HG02885 (cell line): ENCODE measurements at regions not wholly inside any gene's neighbourhood (a gene's known extent, or its start where the extent isn't known, plus 50 kb on each side); places are given as distances from the start of the nearest gene placed in this dataset.
A peak's percentile ranks its signal among the peaks of the same experiment; 100 is the strongest.
"Not testable (repeated sequence)": the region's sequence is repeated elsewhere in the genome, so short reads cannot be mapped to it uniquely, and the experiment has no call there.

ENCODE experiments used
- ATAC-seq: cut with Tn5 transposase; IDR thresholded peaks from one replicate; pipeline ENCODE4 v1.9.1; 2021; ENCODE audit warnings: mild to moderate bottlenecking; ENCODE audit not compliant: unreplicated experiment, poor library complexity

DNA sequence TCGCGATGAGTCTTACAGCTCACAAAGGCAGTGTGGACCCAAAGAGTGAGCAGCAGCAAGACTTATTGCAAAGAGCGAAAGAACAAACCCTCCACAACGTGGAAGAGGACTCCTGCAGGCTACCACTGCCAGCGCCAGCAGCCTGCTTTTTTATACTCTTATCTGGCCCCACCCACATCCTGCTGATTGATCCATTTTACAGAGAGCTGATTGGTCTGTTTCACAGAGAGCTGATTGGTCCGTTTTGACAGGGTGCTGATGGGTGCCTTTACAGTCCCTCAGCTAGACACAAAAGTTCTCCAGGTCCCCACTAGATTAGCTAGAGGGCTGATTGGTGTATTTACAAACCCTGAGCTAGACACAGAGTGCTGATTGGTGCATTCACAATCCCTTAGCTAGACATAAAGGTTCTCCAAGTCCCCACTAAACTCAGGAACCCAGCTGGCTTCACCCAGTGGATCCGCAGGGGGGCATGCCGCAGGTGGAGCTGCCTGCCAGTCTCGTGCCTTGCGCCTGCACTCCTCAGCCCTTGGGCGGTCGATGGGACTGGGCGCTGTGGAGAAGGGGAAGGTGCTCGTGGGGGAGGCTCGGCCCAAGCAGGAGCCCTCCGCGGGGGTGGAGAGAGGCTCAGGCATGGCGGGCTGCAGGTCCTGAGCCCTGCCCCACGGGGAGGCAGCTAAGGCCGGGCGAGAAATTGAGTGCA, 75.7 kb downstream of the QDPR start:
- ATAC-seq, result not testable (repeated sequence)

DNA sequence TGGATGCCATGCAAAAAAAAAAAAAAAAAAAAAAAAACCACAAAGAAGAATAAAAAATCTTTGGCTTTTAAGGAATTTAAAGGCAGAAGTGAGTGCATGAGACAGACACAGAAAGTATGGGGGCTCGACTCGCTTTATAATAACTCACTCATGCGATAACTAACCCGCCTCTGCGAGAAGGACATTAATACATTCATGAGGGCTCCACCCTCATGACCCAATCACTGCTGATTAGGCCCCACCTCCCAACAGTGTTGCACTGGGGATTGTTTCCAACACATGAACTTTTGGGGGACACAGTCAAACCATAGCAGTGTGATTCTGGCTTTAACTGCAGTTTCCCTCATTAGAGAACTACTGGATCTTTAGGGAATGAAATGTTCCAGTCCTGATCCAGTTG, 78.1 kb downstream of the QDPR start:
- ATAC-seq, result no peak

DNA sequence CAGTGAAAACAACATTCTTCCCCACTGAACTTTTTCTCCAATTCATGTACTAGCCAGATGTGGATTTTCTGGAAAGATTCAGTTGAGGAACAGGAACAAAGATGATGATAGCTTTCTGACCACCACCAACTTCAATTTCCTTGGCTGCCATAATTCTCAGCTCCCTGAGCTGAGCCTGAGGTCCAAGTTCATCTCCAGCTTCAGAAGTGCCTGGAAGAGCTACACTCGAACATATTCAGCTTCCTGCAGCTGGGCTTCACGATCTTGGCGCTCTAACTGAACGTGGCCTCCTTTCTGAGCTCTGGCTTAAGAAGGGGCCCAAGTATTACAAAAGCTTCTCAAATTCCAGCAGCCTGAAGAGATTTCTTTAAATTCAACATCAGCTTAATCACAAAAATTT, 83.9 kb downstream of the QDPR start:
- no peak for ATAC-seq

DNA sequence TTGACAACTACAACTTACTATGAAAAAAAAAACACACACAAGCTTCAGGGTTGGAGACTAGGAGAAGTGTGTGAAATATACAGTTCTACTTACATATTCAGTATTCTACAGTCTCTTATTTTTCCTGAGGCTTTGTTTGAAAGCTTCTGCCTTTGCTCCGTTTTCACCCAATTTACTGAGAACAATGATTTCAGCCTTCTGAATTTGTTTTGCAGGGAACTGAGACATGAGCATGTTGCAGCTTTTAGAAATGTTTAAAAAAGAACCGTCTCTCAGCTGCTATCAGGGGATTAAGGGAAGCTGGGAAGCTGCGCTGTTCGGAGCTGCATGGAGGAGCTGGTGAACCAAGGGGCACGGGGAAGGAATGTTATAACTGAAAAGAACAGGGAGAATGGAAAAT, 85.7 kb downstream of the QDPR start:
- ATAC-seq, result no peak

DNA sequence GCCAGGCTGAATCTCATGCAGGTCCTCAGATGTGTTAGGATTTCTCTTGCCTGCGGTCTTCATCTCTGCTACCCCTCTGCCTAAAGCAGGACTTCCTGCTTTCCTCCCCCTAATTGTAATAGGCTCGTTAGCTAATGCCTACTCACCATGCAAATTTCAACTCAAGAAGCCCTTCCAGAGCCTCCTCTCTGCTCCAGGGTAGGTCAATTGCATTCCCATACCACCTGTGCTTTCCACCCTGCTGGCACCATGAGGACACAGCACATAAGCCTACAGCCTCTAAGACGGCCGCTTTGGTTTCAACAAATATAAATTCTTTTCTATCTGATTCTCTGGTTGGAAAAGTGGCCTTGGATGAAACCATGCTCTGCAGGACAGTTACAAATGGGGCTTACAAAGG, 93.9 kb downstream of the QDPR start:
- ATAC-seq, result no peak

DNA sequence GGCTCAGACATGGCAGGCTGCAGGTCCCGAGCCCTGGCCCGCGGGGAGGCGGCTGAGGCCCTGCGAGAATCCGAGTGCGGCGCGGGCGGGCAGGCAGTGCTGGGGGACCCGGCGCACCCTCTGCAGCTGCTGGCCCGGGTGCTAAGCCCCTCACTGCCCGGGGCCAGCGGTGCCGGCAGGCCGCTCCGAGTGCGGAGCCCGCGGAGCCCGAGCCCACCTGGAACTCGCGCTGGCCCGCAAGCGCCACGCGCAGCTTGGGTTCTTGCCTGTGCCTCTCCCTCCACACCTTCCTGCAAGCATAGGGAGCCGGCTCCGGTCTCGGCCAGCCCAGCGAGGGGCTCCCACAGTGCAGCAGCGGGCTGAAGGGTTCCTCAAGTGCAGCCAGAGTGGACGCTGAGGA, 97.5 kb downstream of the QDPR start:
- ATAC-seq, result no peak

DNA sequence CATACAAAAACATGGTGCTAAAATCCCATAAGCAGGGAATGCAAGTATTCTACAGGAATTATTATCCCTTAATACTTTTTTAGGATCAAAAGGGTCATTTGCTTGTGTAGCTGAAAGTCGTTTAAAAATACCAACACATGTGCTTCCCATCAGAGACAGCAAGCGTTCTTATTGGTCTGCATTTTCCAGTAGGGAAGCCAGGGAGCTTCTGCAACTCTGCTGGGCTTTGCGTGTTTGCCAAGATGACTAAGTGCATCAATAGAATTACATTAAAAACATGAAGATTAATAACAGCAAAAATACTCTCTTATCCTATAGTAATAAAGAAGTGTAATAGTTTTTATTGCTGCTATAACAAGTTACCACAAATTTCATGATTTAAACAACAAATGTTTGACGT, 111.2 kb downstream of the QDPR start:
- ATAC-seq, result no peak

DNA sequence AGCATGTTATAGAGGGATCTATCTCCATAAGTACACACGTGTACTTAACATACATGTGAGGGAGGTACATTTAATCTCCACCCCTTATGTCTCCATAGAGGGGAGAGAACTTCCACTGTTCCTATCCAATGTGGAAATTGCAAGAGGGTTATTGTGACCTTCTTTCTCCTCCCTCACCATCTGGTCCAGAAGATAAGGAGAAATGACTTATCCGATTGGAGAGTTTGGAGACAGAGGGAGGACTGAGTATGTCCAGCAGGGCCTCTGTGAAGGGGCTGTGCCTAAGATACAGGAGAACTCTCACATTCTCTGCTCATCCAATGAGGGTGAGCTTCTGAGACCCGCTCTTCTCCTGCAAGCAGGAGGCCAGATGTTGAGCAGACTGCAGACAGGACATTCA, 113.1 kb downstream of the QDPR start:
- ATAC-seq, result no peak

DNA sequence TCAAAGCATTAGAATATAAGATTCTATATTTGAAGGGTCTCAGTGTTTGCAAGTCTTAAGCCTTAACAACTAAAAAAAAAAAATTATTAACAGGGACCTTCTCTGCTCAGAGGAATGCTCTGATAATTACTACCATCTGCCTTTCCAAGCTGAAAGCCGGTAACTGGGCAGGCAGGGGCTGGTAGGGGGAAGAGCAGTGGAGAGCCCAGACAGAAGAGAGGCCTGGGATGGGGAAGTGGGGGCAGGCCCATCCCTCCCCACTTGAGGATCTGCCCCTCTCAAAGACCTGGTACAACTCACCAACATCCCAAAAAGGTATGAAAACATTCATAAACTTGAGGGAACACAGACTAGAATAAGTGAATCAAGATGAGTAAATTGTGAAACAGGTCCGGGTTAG, 113.9 kb downstream of the QDPR start:
- ATAC-seq, result no peak

DNA sequence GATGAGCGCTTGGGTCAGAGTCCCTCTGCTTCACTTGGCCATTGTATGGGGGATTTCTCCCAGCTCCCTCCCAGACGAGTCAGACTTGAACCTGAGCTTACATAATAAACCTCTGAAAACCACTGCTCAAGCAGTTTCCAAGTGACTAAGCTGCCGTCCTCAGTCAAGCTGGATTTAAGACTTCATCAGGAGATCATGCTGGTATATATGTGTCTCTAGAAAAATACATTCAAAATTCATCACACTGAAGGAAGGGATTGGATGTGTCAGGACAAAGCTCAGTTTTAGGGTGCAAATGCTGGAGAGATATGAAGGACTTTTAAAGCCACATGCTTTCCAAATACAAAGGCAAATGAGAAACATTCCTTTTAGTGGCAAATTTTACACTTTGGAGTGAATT, 114.3 kb downstream of the QDPR start:
- ATAC-seq, result no peak

DNA sequence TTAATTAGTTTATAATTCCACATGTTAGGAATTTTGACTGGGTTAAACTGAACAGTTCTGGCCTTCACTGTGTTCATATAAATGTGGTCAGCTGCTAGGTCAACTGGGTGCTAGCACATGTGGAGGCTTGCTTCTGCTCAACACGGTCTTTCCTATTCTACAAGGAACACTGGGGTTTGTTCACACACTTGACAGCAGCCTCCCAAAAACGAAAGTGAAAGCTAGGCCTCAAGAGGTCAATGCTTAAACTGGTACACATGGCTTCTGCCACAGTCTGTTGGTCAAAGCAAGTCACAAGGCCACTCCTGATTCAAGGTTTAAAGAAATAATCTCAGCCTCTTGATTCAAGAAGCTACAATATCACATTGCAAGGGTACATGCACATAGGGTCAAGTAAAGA, 126.5 kb downstream of the QDPR start:
- ATAC-seq, result peak; percentile 74

DNA sequence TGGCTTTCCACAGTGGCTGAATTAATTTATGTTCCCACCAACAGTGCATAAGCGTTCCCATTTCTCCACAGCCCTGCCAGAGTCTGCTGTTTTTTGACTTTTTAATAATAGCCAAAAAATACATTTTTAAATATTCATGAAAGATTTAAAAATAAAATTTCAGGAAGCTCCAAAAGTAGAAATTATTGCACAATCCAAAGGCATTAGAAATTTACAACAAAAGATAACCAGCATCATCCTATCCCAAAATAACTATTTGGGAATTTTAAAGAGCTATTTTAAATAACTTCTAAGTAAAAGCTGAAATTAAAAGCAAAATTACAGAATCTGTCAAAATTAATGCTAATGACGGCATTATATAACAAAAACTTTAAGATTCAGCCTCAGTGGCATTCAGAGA, 131.5 kb downstream of the QDPR start:
- ATAC-seq, result no peak

DNA sequence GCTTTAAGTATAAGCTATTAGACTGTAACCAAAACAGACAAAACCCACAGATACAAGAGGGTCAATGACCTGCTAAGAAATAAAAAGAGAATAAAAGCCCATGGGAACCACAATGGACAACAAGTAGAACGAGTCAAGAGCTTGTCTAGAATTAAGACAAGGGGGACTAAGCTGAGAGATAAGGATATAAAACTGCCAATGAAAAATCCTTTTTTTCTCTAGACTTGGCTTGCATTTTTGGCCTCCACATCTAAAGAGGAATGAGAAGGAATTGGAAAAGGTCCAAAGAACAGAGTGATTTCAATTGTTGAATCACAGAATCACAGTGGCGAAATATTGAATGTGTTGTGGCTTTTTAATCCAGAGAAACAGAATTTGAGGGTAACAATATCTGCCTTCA, 135.7 kb downstream of the QDPR start:
- ATAC-seq, result no peak

DNA sequence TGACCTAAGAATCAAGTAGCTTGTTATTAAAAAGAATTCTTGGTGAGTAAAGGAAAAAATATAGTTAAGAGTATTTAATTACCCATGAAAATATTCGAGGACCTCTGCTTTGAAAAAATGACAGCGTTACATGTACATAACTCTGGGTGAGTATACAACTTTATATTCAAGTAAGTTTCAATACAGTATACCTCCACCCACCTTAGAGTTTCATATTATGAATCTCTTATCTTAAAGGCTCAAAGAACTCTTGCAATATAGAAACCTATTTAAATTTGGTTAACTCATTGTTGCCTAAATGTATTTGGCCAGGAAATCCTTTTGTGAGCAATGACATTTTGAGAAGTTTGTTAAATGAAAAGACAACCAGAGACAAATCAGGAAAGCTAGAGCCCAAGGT, 138.2 kb downstream of the QDPR start:
- no peak for ATAC-seq

DNA sequence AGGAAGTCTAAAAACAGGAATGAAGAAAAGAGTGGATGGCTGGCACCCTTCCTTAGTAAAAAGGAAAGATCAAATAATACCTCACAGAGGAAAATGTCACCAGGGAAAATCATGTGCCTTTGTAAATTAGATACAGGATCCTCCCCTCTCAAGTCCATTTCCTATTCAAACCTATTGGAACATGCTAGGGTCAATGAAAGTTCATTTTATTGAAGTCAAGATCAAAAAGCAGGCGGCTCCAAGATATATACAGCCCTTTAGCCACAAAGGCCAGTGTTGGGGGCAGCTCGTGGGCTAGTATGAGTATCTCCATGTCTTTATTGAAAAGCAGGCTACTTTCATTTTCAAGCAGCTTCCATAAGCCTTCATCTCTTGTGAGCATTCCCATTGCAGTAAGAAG, 141.1 kb downstream of the QDPR start:
- ATAC-seq, result no peak

DNA sequence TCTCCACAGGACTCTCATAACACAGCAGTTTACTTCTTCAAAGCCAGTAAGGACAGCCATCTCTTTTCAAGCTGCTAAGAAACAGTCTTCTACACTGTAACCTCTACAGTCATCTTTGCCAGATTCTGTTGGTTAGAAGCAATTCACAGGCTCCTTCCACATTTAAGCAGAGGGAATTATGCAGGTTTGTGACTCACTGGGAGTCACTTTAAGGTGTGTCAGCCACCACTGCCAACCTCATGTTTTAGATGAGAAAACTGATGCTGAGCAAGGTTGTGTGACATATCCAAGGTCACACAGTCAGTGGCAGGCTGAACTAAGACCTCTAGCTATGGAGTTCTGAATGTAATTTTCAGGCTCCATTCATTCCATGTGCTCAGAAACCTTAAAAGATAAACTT, 143.5 kb downstream of the QDPR start:
- ATAC-seq, result no peak

DNA sequence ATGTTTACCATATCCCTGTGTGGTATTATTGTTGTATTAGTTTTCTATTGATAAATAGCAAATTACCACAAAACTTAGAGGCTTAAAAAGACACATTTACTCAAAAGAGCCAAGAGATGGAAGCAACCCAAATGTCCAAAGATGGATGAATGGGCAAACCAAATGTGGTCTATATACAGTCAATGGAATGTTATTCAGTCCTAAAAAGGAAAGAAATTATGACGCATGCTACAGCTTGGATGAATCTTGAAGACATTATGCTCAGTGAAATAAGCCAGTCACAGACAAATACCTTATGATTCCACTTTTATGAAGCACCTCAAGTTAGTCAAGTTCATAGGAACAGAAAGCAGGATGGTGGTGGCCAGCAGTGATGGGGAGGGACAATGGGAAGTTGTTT, 144.7 kb downstream of the QDPR start:
- ATAC-seq, result no peak

DNA sequence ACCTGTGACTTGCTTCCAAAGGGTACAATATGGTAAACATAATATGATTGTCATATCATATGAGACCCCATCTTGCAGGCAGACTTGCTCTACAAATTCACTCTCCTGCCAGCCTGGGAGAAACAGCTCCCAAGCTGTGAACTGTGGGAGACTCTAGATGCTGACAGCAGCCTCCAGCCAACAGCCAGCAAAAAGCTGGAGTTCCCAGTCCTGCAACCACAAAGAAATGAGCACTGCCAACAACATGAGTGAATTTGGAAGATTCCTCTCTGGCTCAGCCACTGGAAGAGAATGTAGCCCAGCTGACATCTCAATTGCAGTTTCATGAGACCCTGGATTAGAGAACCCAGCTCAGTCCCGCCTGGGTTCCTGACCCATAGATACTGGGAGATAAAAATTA, 145.4 kb downstream of the QDPR start:
- ATAC-seq, result no peak

DNA sequence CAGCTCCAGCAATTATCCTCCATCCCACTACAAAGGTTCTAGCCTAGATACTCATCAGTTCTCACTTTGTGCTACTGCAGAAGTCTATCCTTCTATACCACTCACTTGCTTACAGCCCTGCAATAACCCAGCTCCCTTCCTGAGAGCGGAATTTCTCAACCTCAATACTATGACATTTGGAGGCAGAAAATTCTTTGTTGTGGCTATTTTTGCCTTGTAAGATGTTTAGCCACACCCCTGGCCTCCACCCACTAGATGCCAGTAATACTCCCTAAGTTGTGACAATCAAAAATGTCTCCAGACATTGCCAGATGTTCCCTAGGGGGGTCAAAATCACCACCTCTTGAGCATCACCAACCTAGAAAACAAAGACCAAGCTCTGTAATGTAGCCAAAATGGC, 149.5 kb downstream of the QDPR start:
- ATAC-seq, result no peak

DNA sequence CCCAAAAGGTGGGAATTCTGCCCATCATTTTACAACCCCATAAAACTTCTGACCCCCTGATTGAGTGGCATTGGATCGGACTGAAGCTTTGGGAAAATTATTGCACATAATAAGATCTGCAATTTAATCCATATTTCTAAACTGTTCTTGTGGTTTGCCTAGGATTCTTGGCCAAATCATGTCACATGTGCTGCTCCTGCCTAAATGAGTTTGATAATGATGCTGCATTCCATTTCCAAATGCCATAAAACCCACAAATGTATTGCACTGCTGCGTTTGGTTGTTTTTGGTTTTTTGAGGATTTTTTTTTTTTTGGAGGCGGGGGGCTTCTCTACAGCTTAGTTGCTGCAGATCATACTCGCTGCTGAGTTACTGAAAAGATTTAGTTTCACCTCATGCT, 153.6 kb downstream of the QDPR start:
- ATAC-seq, result no peak

DNA sequence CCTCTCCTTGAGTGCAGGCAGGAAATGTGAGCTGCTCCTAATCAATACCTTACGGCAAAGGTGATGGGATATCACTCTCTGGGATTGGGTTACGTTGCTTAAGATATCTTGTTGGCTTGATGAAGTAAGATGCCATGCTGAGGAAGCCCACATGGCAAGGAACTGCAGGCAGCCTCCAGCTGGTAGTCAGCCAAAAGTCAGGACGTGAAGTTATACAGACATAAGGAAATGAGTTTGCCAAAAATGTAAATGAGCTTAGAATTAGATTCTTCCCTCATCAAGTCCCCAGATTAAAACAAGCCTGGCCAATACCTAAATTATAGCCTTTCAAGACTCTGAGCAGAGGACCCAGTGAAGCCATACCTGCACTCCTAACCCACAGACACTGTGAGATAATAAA, 155.0 kb downstream of the QDPR start:
- no peak for ATAC-seq

DNA sequence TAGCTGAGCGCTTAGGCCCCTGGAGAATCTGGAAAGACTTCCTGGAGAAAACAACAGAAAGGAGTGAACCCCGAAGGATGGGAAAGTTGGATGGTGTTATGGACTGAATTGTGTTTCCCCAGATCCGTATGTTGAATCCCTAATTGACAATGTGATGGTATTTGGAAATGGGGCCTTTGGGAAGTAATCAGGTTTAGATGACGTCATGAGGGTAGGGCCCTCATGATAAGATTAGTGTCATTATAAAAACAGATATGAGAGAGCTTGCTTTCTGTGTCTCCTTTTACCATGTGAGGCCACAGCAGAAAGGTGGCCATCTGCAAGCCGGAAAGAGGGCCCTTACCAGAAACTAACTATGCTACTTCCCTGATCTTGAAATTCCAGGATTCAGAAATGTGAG, 159.5 kb downstream of the QDPR start:
- ATAC-seq, result no peak

DNA sequence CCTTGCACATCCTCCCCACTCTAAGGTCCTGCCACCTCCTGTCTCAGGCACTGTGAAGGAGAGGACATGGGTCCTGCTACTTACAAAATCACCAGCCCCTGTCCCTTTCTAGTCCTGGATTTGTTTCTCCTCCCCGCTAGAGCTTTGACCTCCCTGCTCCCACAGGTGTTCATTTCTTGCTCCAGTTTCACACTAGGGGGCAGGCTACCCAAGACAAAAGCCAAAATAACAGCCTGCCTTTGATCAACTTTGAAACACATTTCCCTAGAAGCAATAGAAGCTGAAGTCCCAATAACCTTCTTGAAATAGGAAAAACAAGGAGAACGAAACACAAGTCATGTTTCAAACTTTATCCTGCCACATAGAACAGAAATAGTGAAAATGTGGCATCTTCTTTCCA, 164.4 kb downstream of the QDPR start:
- peak; percentile 78 for ATAC-seq
